WERI-Rb-1 (cell line): ENCODE measurements at regions not wholly inside any gene's neighbourhood (a gene's known extent, or its start where the extent isn't known, plus 50 kb on each side); places are given as distances from the start of the nearest gene placed in this dataset.

Experiments
- DNase-seq: peaks from one replicate; pipeline ENCODE4 v3.0.0-alpha.2; 2020
- H3K27ac ChIP-seq: fragments of 250-450 bp; sonication (Bioruptor Pico); 2 replicates; pipeline ENCODE4 v1.5.1; 2020; ENCODE audit warnings: mild to moderate bottlenecking, moderate library complexity
- H3K27me3 ChIP-seq: fragments of 250-450 bp; sonication (Bioruptor Pico); 2 replicates; pipeline ENCODE4 v1.5.1; 2021; ENCODE audit warnings: mild to moderate bottlenecking, low read depth, moderate library complexity; ENCODE audit not compliant: insufficient read depth, severe bottlenecking
- H3K36me3 ChIP-seq: fragments of 250-450 bp; sonication (Bioruptor Pico); 2 replicates; pipeline ENCODE4 v1.5.1; 2020; ENCODE audit warnings: mild to moderate bottlenecking, moderate library complexity
- H3K4me3 ChIP-seq: 2 replicates; pipeline ENCODE4 v1.5.1; 2011; ENCODE audit warnings: low read depth, mild to moderate bottlenecking, control low read depth, low read length
- H3K9me3 ChIP-seq: fragments of 250-450 bp; sonication (Bioruptor Pico); 2 replicates; pipeline ENCODE4 v1.5.1; 2021; ENCODE audit warnings: mild to moderate bottlenecking, moderate library complexity; ENCODE audit not compliant: severe bottlenecking
- CTCF ChIP-seq: IDR thresholded peaks from 2 replicates; pipeline ENCODE4 v1.5.1; 2011; ENCODE audit warnings: low read depth, mild to moderate bottlenecking, control low read depth, inconsistent platforms, low read length

- Histone ChIP-seq H3K4me3 (no peak overlapping the region), H3K9me3 (no peaks in the 10 kb centered on the region), H3K36me3 (no peaks in the 10 kb centered on the region), H3K27ac (no peak overlapping the region), H3K27me3 (no peaks in the 10 kb centered on the region)
- no peak for DNase-seq
- TF ChIP-seq CTCF, result no peak
Observed at GRCh38 chr3:22315925-22316324, 564.9 kb upstream of the ZNF385D start.

- no peaks in the 10 kb centered on the region for H3K36me3 ChIP-seq
- H3K9me3 ChIP-seq, result no peaks in the 10 kb centered on the region
- H3K27me3 ChIP-seq, result no peaks in the 10 kb centered on the region
- no peak for TF ChIP-seq CTCF
- no peak overlapping the region for H3K27ac ChIP-seq
- no peak overlapping the region for H3K4me3 ChIP-seq
- no peak for DNase-seq
Observed at GRCh38 chr3:22318325-22318724, 567.3 kb upstream of the ZNF385D start.

- H3K4me3 ChIP-seq, result no peak overlapping the region
- DNase-seq, result no peak
- TF ChIP-seq CTCF, result no peak
- no peaks in the 10 kb centered on the region for H3K36me3 ChIP-seq
- no peaks in the 10 kb centered on the region for H3K9me3 ChIP-seq
- no peaks in the 10 kb centered on the region for H3K27me3 ChIP-seq
- no peak overlapping the region for H3K27ac ChIP-seq
Observed at GRCh38 chr3:22319446-22319845, 568.4 kb upstream of the ZNF385D start.

GRCh38 chr3:22322861-22323260 is 571.9 kb upstream of the ZNF385D start:
- TF ChIP-seq CTCF, result no peak
- DNase-seq, result no peak
- Histone ChIP-seq H3K27ac (no peak overlapping the region), H3K27me3 (no peaks in the 10 kb centered on the region), H3K4me3 (no peak overlapping the region), H3K9me3 (no peaks in the 10 kb centered on the region), H3K36me3 (no peaks in the 10 kb centered on the region)

- H3K36me3 ChIP-seq, result no peaks in the 10 kb centered on the region
- no peak overlapping the region for H3K4me3 ChIP-seq
- no peak overlapping the region for H3K27ac ChIP-seq
- no peaks in the 10 kb centered on the region for H3K27me3 ChIP-seq
- TF ChIP-seq CTCF, result no peak
- no peak for DNase-seq
- no peaks in the 10 kb centered on the region for H3K9me3 ChIP-seq
Observed at GRCh38 chr3:22326305-22326704, 575.3 kb upstream of the ZNF385D start.

GRCh38 chr3:22334996-22335395 is 584.0 kb upstream of the ZNF385D start:
- Histone ChIP-seq H3K27ac (no peak overlapping the region), H3K9me3 (no peaks in the 10 kb centered on the region), H3K4me3 (no peak overlapping the region), H3K27me3 (no peaks in the 10 kb centered on the region), H3K36me3 (no peaks in the 10 kb centered on the region)
- no peak for DNase-seq
- TF ChIP-seq CTCF, result no peak
